Fibroblast of mammary gland (primary cell): ENCODE measurements at regions not wholly inside any gene's neighbourhood (a gene's known extent, or its start where the extent isn't known, plus 50 kb on each side); places are given as distances from the start of the nearest gene placed in this dataset.
"Not testable (repeated sequence)": the region's sequence is repeated elsewhere in the genome, so short reads cannot be mapped to it uniquely, and the experiment has no call there.

Experiments used
- DNase-seq: peaks from one replicate; pipeline ENCODE4 v3.0.0-alpha.2; 2010; ENCODE audit warnings: low read depth
- H3K4me3 ChIP-seq: 2 replicates; pipeline ENCODE4 v1.5.1; 2011; ENCODE audit warnings: low read depth, mild to moderate bottlenecking, low read length, moderate library complexity; ENCODE audit not compliant: control insufficient read depth
- TF ChIP-seq, protein P1 (sequence below): conservative IDR thresholded peaks from 2 replicates; pipeline ENCODE4 v1.5.1; 2011; ENCODE audit warnings: low read depth, low read length, inconsistent platforms; ENCODE audit not compliant: control insufficient read depth, insufficient read depth

GRCh38 chr3:25910105-25910504 is 120.2 kb downstream of the OXSM start:
- TF ChIP-seq, protein P1, sequence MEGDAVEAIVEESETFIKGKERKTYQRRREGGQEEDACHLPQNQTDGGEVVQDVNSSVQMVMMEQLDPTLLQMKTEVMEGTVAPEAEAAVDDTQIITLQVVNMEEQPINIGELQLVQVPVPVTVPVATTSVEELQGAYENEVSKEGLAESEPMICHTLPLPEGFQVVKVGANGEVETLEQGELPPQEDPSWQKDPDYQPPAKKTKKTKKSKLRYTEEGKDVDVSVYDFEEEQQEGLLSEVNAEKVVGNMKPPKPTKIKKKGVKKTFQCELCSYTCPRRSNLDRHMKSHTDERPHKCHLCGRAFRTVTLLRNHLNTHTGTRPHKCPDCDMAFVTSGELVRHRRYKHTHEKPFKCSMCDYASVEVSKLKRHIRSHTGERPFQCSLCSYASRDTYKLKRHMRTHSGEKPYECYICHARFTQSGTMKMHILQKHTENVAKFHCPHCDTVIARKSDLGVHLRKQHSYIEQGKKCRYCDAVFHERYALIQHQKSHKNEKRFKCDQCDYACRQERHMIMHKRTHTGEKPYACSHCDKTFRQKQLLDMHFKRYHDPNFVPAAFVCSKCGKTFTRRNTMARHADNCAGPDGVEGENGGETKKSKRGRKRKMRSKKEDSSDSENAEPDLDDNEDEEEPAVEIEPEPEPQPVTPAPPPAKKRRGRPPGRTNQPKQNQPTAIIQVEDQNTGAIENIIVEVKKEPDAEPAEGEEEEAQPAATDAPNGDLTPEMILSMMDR, result no peak
- DNase-seq, result no peak
- H3K4me3 ChIP-seq, result no peak overlapping the region

GRCh38 chr3:25910997-25911396 is 121.1 kb downstream of the OXSM start:
- DNase-seq, result peak; percentile 35
- TF ChIP-seq, protein P1, result peak; percentile 43
- no peak overlapping the region for H3K4me3 ChIP-seq

GRCh38 chr3:25911525-25912295 is 121.8 kb downstream of the OXSM start:
- DNase-seq, result no peak
- H3K4me3 ChIP-seq, result no peak overlapping the region

DNA sequence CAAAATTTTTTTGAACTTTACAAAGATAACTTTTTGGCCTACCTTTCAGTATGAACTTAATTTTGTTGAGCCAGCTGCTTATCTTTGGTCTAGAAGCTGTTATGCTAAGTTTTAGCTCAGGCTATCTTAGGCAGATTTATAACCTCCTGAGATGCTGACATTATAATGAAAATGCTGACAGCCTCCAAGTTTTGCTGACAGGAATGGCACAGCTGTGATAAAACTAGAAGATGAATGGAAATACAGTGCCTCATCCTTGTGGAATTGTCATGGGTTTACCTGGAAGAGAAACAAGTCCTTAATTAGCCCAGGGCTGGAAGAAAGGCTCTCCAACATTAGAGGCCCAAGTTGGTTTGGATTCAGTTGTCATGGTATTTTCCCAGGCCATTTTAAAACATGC is 123.3 kb downstream of the OXSM start:
- TF ChIP-seq, protein P1, result no peak
- DNase-seq, result no peak
- H3K4me3 ChIP-seq, result no peak overlapping the region

More at GRCh38 chr3:25911525-25912295, 121.8 kb downstream of the OXSM start:
- TF ChIP-seq, protein P1, result no peak

- H3K4me3 ChIP-seq, result no peak overlapping the region
These were observed 125.8 kb downstream of the OXSM start for GRCh38 chr3:25915673-25916072.

DNA sequence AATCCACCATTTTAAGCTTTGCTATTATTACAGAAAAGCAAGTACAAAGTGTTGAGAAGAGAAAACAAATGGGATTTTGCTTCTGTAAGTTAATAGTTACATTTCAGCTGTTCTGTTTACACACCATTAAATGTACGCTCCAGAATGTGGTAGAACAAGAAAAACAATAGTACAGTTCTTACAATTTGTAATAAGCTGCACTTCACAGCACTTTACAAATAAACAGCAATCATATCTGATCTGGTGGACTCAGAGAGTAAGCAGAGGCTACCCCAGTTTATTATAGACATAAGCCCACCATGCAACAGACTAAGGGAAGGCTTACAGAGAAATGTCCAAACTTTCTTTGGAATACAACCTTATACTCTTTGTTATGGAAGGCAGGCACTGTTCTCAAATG is 126.4 kb downstream of the OXSM start:
- DNase-seq, result no peak
- TF ChIP-seq, protein P1, result no peak
- H3K4me3 ChIP-seq, result no peak overlapping the region

More at GRCh38 chr3:25915673-25916072, 125.8 kb downstream of the OXSM start:
- TF ChIP-seq, protein P1, result no peak
- DNase-seq, result no peak

GRCh38 chr3:25931967-25932366 is 142.1 kb downstream of the OXSM start:
- not testable (repeated sequence) for H3K4me3 ChIP-seq, DNase-seq
